Right lobe of liver (tissue), 4 donors: ENCODE measurements at regions not wholly inside any gene's neighbourhood (a gene's known extent, or its start where the extent isn't known, plus 50 kb on each side); places are given as distances from the start of the nearest gene placed in this dataset.

Source experiments
- POLR2A ChIP-seq: fragments of 450-650 bp; IDR thresholded peaks from one replicate; pipeline ENCODE4 v1.6.1; 2017; ENCODE audit warnings: antibody characterized with exemption, mild to moderate bottlenecking
- TF ChIP-seq, protein P1 (sequence below), 4 donors: fragments of 200-600 bp in 3 of 4; fragments of 450-650 bp in 1 of 4; IDR thresholded peaks; one replicate each; pipeline versions ENCODE4 v1.5.1 to v1.8.0; 2016 to 2022; ENCODE audit warnings: antibody characterized with exemption in 4 of 4, mild to moderate bottlenecking in 2 of 4
- donor health status: DM: no; HTN: no; CAD: no.
- donor health status: DM: no; HTN: no; CAD: no.
- donor health status: DM: no; HTN: yes; CAD: no.

GRCh38 chrX:137748827-137749226 lies 182.9 kb downstream of the ZIC3 start:
- TF ChIP-seq, protein P1, sequence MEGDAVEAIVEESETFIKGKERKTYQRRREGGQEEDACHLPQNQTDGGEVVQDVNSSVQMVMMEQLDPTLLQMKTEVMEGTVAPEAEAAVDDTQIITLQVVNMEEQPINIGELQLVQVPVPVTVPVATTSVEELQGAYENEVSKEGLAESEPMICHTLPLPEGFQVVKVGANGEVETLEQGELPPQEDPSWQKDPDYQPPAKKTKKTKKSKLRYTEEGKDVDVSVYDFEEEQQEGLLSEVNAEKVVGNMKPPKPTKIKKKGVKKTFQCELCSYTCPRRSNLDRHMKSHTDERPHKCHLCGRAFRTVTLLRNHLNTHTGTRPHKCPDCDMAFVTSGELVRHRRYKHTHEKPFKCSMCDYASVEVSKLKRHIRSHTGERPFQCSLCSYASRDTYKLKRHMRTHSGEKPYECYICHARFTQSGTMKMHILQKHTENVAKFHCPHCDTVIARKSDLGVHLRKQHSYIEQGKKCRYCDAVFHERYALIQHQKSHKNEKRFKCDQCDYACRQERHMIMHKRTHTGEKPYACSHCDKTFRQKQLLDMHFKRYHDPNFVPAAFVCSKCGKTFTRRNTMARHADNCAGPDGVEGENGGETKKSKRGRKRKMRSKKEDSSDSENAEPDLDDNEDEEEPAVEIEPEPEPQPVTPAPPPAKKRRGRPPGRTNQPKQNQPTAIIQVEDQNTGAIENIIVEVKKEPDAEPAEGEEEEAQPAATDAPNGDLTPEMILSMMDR (IDR thresholded peaks at IDR 0.05): no peak
- TF ChIP-seq POLR2A: no peak
